Right lobe of liver (tissue), 4 donors: ENCODE measurements at regions not wholly inside any gene's neighbourhood (a gene's known extent, or its start where the extent isn't known, plus 50 kb on each side); places are given as distances from the start of the nearest gene placed in this dataset.

Experiments used
- POLR2A ChIP-seq: fragments of 450-650 bp; IDR thresholded peaks from one replicate; pipeline ENCODE4 v1.6.1; 2017; ENCODE audit warnings: antibody characterized with exemption, mild to moderate bottlenecking
- TF ChIP-seq, protein P1 (sequence below), 4 donors: fragments of 200-600 bp in 3 of 4; fragments of 450-650 bp in 1 of 4; IDR thresholded peaks; one replicate each; pipeline versions ENCODE4 v1.5.1 to v1.8.0; 2016 to 2022; ENCODE audit warnings: antibody characterized with exemption in 4 of 4, mild to moderate bottlenecking in 2 of 4
- donor health status: DM: no; HTN: no; CAD: no.
- donor health status: DM: no; HTN: no; CAD: no.
- donor health status: DM: no; HTN: yes; CAD: no.

GRCh38 chr13:21986602-21987001 is 315.7 kb downstream of the FGF9 start:
- TF ChIP-seq, protein P1, sequence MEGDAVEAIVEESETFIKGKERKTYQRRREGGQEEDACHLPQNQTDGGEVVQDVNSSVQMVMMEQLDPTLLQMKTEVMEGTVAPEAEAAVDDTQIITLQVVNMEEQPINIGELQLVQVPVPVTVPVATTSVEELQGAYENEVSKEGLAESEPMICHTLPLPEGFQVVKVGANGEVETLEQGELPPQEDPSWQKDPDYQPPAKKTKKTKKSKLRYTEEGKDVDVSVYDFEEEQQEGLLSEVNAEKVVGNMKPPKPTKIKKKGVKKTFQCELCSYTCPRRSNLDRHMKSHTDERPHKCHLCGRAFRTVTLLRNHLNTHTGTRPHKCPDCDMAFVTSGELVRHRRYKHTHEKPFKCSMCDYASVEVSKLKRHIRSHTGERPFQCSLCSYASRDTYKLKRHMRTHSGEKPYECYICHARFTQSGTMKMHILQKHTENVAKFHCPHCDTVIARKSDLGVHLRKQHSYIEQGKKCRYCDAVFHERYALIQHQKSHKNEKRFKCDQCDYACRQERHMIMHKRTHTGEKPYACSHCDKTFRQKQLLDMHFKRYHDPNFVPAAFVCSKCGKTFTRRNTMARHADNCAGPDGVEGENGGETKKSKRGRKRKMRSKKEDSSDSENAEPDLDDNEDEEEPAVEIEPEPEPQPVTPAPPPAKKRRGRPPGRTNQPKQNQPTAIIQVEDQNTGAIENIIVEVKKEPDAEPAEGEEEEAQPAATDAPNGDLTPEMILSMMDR (IDR thresholded peaks at IDR 0.05) = no peak
- TF ChIP-seq POLR2A = no peak
